SU-DHL-6 (cell line): ENCODE measurements at regions not wholly inside any gene's neighbourhood (a gene's known extent, or its start where the extent isn't known, plus 50 kb on each side); places are given as distances from the start of the nearest gene placed in this dataset.

Source experiments
- EZH2phosphoT487 ChIP-seq: fragments of 200-600 bp; sonication (generic), shearing (Covaris generic); conservative IDR thresholded peaks from 2 replicates; pipeline ENCODE4 v1.6.1; 2018; ENCODE audit warnings: mild to moderate bottlenecking, antibody characterized with exemption, low read length, moderate library complexity, mixed read lengths
- TF ChIP-seq, protein P1 (sequence below): fragments of 200-600 bp; sonication (generic); IDR thresholded peaks from one replicate; pipeline ENCODE4 v1.5.1; 2017; ENCODE audit warnings: antibody characterized with exemption, mild to moderate bottlenecking, low read length, moderate library complexity; ENCODE audit not compliant: insufficient read depth, poor library complexity, severe bottlenecking

DNA sequence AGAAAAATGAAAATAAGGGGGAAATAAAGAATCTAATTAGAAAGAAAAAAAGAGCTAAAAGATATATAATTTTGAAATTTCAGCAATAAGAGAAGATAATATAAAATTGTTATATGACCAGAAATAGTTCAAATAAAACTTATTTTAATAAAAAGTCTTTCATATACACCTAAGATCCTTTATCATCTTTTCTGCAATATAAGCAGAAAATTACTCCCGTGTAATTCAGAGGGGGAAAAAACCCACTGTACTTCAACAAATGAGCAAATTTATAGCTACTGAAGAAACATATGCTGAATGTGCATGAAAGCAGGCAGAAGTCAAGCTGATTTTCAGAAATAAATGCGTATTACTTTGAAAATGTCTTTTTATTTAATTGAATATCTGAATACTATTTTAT, 771.3 kb downstream of the FAT4 start:
- TF ChIP-seq, protein P1, sequence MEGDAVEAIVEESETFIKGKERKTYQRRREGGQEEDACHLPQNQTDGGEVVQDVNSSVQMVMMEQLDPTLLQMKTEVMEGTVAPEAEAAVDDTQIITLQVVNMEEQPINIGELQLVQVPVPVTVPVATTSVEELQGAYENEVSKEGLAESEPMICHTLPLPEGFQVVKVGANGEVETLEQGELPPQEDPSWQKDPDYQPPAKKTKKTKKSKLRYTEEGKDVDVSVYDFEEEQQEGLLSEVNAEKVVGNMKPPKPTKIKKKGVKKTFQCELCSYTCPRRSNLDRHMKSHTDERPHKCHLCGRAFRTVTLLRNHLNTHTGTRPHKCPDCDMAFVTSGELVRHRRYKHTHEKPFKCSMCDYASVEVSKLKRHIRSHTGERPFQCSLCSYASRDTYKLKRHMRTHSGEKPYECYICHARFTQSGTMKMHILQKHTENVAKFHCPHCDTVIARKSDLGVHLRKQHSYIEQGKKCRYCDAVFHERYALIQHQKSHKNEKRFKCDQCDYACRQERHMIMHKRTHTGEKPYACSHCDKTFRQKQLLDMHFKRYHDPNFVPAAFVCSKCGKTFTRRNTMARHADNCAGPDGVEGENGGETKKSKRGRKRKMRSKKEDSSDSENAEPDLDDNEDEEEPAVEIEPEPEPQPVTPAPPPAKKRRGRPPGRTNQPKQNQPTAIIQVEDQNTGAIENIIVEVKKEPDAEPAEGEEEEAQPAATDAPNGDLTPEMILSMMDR, result no peak
- no peak for TF ChIP-seq EZH2phosphoT487
